ENCODE measurements at regions not wholly inside any gene's neighbourhood (a gene's known extent, or its start where the extent isn't known, plus 50 kb on each side); places are given as distances from the start of the nearest gene placed in this dataset.

DNA sequence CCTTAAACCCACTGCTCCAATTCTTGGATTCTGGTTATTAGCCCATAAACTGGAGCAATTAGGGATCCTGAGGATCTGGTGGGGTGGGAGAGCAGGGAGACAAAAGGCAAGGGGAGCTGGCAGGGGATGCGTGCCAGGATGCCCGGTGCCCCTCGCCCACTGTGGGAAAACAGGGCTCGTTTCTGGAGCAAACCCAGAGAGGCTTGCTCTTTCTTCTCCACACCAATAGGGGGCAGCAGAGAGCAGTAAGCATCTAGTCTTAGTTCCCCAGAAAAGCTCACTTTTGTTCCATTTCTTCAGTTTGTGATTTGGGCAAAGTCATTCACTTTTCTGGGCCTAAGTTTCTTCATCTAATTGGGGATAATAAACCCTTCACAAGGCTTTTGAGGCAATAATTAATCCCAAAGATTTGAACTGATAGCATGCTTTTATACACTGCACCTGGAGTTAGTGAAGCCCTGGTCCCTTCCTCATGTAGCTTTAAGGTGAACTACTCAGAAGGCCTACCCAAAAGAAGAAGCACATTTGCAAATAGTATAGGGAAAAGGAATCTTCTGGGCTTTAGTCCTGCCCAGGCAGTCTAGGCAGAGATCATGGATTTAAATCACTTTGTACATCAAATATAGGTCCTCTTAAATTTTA lies 160.6 kb upstream of the USP24 start:
- peak; percentile 17 for DNase-seq

GRCh38 chr1:55374801-55375616 lies 159.8 kb upstream of the USP24 start:
- DNase-seq: no peak

- no peak for DNase-seq
Observed at GRCh38 chr1:55374216-55374615, 159.1 kb upstream of the USP24 start.

- no peak for DNase-seq
Observed at GRCh38 chr1:55369474-55369873, 154.3 kb upstream of the USP24 start.

DNA sequence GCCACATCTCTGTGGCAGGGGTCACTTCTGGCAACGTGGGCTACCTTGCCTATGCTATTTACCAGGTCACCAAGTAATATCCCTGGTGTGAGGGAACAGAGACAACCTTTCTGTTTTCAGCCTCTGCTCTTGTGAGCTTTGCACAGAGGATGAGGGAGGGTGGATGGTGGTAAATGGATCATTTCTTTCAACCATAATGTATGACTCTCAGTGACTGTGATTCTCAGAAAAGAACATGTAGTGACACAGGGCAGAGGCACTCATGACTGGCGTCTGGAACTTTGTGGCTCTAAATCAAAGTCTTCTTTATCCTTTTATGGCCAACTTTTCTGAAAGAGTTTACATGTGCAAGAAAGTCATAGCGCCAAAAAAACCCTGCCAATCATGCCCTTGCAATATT lies 153.5 kb upstream of the USP24 start:
- no peak for DNase-seq

GRCh38 chr1:55367273-55367672 lies 152.1 kb upstream of the USP24 start:
- no peak for DNase-seq

GRCh38 chr1:55364216-55364615 lies 149.1 kb upstream of the USP24 start:
- no peak for DNase-seq

- DNase-seq: no peak
Observed at GRCh38 chr1:55363268-55363667, 148.1 kb upstream of the USP24 start.

GRCh38 chr1:55362558-55362957 lies 147.4 kb upstream of the USP24 start:
- no peak for DNase-seq

DNA sequence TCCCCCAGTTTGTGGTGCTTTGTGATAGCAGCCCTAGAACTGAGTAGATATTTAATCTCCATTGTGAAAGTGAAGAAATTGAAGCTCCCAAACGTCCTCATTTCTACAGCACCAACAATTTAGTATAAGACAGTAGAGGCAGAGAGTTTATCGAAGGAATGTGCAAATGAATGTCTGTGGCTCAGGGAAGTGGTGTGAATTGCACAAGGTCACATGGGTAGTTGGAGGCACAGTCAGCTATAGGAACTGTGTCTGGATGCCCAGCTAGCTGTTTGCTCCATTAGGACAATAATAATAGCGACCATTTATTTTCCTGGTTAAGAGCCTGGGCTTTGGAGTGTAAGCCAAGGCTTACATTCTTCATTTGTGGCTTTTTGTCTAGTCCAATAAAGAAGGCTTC lies 144.4 kb upstream of the USP24 start:
- no peak for DNase-seq

DNA sequence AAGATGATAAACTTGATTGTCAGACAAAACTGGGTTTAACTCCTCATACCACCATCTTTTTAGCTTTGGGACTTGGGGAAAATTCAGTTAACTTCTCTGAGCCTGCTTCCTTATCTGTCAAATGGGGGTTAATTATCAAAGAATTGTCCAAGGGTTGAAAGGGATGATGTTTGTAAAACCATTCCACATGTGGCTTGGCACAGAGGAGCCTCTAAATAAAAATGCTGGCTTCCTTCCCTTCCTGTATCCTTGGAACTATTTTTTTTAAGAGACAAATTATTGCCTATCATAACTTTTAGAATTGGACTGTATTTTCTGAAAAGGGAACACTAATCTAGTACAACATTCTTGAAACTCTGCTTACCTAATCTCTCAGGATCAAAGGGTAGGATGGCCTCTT lies 143.4 kb upstream of the USP24 start:
- DNase-seq: no peak

DNA sequence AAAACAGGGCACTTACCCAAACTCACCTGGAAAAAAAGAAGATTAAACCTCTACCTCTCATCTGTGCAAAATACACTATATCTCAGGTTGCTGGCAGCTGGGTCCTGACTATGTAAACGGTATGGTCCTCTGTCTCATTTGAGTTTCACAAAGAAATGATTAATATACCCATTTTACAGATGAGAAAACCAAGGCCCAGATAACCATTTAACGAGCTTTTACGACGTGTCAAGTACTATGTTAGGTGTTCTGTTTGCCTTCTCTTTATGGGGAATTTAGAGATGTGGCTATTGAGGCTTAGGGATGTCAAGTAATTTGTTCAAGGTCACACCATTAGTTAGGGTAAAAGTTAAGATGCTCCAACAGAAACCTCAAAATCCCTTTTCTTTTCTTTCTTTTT lies 140.4 kb upstream of the USP24 start:
- DNase-seq: no peak

- DNase-seq: no peak
Observed at GRCh38 chr1:55353707-55354620, 138.8 kb upstream of the USP24 start.

GRCh38 chr1:55352811-55353180 lies 137.6 kb upstream of the USP24 start:
- no peak for DNase-seq

GRCh38 chr1:55352080-55352810 lies 137.1 kb upstream of the USP24 start:
- no peak for DNase-seq

- DNase-seq: no peak
Observed at GRCh38 chr1:55348356-55348755, 133.2 kb upstream of the USP24 start.

DNA sequence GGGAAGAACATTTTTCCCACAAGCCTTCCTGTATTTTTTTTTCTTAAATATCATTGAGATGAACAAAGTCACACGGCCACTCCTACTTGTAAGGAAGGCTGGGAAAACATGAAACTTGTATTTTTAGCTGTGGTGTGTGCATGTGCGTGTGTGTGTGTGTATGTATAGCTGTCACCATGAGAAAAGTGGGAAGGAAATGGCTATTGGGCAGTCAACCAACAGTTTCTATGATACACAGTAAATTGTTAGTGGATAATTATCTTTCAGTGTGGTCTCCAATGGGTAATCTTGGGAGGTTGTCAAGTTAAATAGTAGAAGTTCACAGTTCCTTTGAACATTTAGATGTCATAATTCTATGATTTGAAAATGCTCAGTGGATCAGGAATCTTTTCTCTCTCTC lies 132.7 kb upstream of the USP24 start:
- DNase-seq: no peak

- no peak for DNase-seq
Observed at GRCh38 chr1:55347041-55347440, 131.9 kb upstream of the USP24 start.

GRCh38 chr1:55346586-55346985 lies 131.4 kb upstream of the USP24 start:
- no peak for DNase-seq

DNA sequence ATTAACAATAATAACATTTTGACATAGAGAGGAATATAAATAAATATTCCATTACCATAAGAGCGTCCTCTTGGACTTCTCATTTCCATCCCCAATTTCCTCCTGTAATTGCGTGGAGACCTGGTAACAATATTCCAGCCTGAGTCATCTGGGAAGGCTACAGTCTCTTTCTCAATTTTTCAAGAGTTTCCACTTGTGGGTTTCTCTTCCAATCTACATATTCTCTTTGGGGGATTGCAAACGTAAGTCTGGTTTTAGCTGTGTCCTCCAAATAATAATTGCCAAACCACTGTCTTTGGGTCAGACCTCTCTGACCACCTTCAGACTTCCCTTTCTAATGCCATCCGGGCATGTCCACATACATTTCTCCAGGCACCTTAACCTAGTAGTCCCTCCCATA lies 124.5 kb upstream of the USP24 start:
- no peak for DNase-seq

- DNase-seq: no peak
Observed at GRCh38 chr1:55338448-55338820, 123.3 kb upstream of the USP24 start.

GRCh38 chr1:55337801-55338447 lies 122.8 kb upstream of the USP24 start:
- peak; percentile 25 for DNase-seq

DNA sequence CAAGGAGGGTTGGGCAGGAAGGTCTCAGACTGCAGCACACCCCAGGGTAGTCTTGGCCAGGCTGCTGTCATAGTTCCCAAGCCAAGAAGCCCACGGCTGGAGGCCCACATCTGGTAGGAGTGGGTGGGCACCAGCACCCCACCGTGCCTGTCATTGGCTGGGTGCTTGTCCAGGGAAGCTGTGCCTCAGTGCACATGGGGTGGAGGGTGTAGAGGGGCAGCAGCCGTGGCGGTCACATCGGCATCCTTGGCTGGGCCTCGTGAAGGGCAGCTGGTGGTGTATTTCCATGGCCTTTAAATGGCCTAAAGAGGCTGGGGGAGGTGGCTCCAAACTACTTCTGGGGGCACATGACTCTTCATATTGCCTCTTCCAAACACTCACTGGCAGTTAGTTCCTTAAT lies 119.6 kb upstream of the USP24 start:
- no peak for DNase-seq
